OCI-LY7 (cell line): ENCODE measurements at regions not wholly inside any gene's neighbourhood (a gene's known extent, or its start where the extent isn't known, plus 50 kb on each side); places are given as distances from the start of the nearest gene placed in this dataset.

Experiments
- BruUV-seq: library from RNA; stranded (reverse); fragments of 400-500 nt; replicated peaks from 2 replicates; lab custom pipeline; 2021; lab: Mats Ljungman, UMichigan
- CTCF ChIA-PET: fragments of 300-600 bp; sonication (Branson Sonifier 250); formaldehyde crosslinking; loops from one replicate; lab custom pipeline; 2022; ENCODE audit warnings: antibody characterized with exemption; ENCODE audit not compliant: unreplicated experiment; lab: Charles Lee
- POLR2A ChIA-PET: fragments of 300-600 bp; sonication (Branson Sonifier 250); formaldehyde crosslinking; loops from one replicate; lab custom pipeline; 2022; ENCODE audit warnings: antibody characterized with exemption; lab: Charles Lee
- DNase-seq: peaks from one replicate; pipeline ENCODE4 v3.0.0-alpha.2; 2015; ENCODE audit warnings: low spot score
- H2AFZ ChIP-seq: fragments of 200-600 bp; sonication (generic), shearing (Covaris generic); 2 replicates; pipeline ENCODE4 v1.6.1; 2014; ENCODE audit warnings: mild to moderate bottlenecking, antibody characterized with exemption, low read length, moderate library complexity
- H3K27ac ChIP-seq: fragments of 200-600 bp; sonication (generic); 2 replicates; pipeline ENCODE4 v1.5.1; 2014; ENCODE audit warnings: mixed run types, low read depth, mild to moderate bottlenecking, moderate library complexity, low read length, inconsistent platforms; ENCODE audit not compliant: poor library complexity, severe bottlenecking
- H3K36me3 ChIP-seq: fragments of 200-600 bp; sonication (generic); 2 replicates; pipeline ENCODE4 v1.6.1; 2014; ENCODE audit warnings: mild to moderate bottlenecking, antibody characterized with exemption, low read length, moderate library complexity, mixed read lengths; ENCODE audit not compliant: insufficient read depth
- H3K4me1 ChIP-seq: fragments of 200-600 bp; sonication (generic); 2 replicates; pipeline ENCODE4 v1.5.1; 2014; ENCODE audit warnings: mild to moderate bottlenecking, low read length; ENCODE audit not compliant: insufficient read depth, poor library complexity, severe bottlenecking
- H3K4me2 ChIP-seq: fragments of 200-600 bp; sonication (generic); 2 replicates; pipeline ENCODE4 v1.6.1; 2014; ENCODE audit warnings: mild to moderate bottlenecking, low read length
- H3K4me3 ChIP-seq: fragments of 200-600 bp; sonication (generic); 2 replicates; pipeline ENCODE4 v1.5.1; 2014; ENCODE audit warnings: mild to moderate bottlenecking, low read depth, low read length; ENCODE audit not compliant: poor library complexity, severe bottlenecking
- H3K79me2 ChIP-seq: fragments of 200-600 bp; sonication (generic); 2 replicates; pipeline ENCODE4 v1.6.1; 2016; ENCODE audit warnings: low read depth, mild to moderate bottlenecking, low read length, moderate library complexity, mixed read lengths; ENCODE audit not compliant: insufficient read depth
- H3K9me2 ChIP-seq: fragments of 200-600 bp; sonication (generic); 2 replicates; pipeline ENCODE4 v1.6.1; 2016; ENCODE audit warnings: mild to moderate bottlenecking, low read length, mixed read lengths; ENCODE audit not compliant: insufficient read depth
- H3K9me3 ChIP-seq: fragments of 200-600 bp; sonication (generic); 2 replicates; pipeline ENCODE4 v1.6.1; 2014; ENCODE audit warnings: mild to moderate bottlenecking, mixed run types, low read length, mixed read lengths
- H4K20me1 ChIP-seq: fragments of 200-600 bp; sonication (generic); 2 replicates; pipeline ENCODE4 v1.6.1; 2014; ENCODE audit warnings: mild to moderate bottlenecking, antibody characterized with exemption, low read length, moderate library complexity, mixed read lengths; ENCODE audit not compliant: insufficient read depth
- EZH2phosphoT487 ChIP-seq: fragments of 200-600 bp; sonication (generic); IDR thresholded peaks from 2 replicates; pipeline ENCODE4 v1.6.1; 2018; ENCODE audit warnings: low read depth, borderline replicate concordance, mild to moderate bottlenecking, mixed run types, antibody characterized with exemption, low read length, moderate library complexity, mixed read lengths
- intact Hi-C: fragments of 100-400 bp; cut with micrococcal nuclease; formaldehyde crosslinking; loops from one replicate; pipeline ENCODE4 v1.10.0; 2022; ENCODE audit not compliant: unreplicated experiment
- TF ChIP-seq, protein P1 (sequence below): fragments of 200-600 bp; sonication (generic); conservative IDR thresholded peaks from 2 replicates; pipeline ENCODE4 v1.5.1; 2014; ENCODE audit warnings: mild to moderate bottlenecking, antibody characterized with exemption, low read length, moderate library complexity, mixed read lengths

DNA sequence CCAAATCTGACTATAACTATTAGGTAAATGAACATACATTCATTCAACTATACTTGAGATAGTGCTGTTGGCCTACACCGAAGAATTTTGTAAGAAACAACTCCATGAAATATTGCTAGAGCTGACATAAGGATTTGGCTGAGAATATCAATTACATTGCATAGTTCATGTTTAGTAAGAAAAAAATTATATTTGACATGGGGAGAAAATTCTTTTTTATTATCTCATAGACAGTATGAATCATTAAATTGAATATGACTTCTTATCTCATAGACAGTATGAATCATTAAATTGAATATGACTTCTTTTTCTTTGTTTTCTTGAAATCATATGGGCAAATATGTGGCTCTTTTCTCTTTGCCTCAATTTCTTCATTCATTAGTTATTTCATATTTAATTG, 212.3 kb upstream of the HSF2 start:
- H3K4me3 ChIP-seq, result no peak overlapping the region
- ChIA-PET POLR2A (no interaction called here), CTCF (no interaction called here)
- H3K36me3 ChIP-seq, result no peaks in the 10 kb centered on the region
- no peak overlapping the region for H3K27ac ChIP-seq
- H3K79me2 ChIP-seq, result no peaks in the 10 kb centered on the region
- intact Hi-C loops, result no loop called here
- TF ChIP-seq, protein P1, sequence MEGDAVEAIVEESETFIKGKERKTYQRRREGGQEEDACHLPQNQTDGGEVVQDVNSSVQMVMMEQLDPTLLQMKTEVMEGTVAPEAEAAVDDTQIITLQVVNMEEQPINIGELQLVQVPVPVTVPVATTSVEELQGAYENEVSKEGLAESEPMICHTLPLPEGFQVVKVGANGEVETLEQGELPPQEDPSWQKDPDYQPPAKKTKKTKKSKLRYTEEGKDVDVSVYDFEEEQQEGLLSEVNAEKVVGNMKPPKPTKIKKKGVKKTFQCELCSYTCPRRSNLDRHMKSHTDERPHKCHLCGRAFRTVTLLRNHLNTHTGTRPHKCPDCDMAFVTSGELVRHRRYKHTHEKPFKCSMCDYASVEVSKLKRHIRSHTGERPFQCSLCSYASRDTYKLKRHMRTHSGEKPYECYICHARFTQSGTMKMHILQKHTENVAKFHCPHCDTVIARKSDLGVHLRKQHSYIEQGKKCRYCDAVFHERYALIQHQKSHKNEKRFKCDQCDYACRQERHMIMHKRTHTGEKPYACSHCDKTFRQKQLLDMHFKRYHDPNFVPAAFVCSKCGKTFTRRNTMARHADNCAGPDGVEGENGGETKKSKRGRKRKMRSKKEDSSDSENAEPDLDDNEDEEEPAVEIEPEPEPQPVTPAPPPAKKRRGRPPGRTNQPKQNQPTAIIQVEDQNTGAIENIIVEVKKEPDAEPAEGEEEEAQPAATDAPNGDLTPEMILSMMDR, result no peak
- no peaks in the 10 kb centered on the region for H4K20me1 ChIP-seq
- H3K4me1 ChIP-seq, result no peaks in the 10 kb centered on the region
- BruUV-seq, result no TSS peak
- no peaks in the 10 kb centered on the region for H3K9me2 ChIP-seq
- no peak overlapping the region for H2AFZ ChIP-seq
- H3K4me2 ChIP-seq, result no peak overlapping the region
- H3K9me3 ChIP-seq, result no peaks in the 10 kb centered on the region
- DNase-seq, result no peak

DNA sequence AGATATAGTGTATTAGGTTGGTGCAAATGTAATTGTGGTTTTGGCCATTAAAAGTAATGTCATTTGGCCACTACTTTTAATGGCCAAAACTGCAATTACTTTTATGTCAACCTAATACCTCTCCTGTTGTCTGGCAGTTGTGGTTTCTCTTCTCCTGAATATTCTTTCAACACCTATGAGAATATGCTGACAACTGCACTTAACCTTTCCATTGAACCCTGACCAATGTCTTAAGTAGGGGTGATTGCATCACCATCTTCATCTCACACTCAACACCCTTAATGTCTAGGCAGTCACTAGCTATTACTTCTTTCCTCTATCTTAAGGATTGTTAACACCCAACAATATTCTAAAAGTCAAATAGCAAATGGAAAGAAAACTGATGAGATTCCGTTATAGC, 200.5 kb upstream of the HSF2 start:
- no peaks in the 10 kb centered on the region for H3K9me2 ChIP-seq
- no peaks in the 10 kb centered on the region for H3K4me1 ChIP-seq
- intact Hi-C loops, result no loop called here
- H3K27ac ChIP-seq, result no peak overlapping the region
- TF ChIP-seq, protein P1, result no peak
- no peak for TF ChIP-seq EZH2phosphoT487
- no peak overlapping the region for H3K4me2 ChIP-seq
- POLR2A ChIA-PET, result no interaction called here
- H4K20me1 ChIP-seq, result no peaks in the 10 kb centered on the region
- CTCF ChIA-PET, result no interaction called here
- H3K9me3 ChIP-seq, result no peaks in the 10 kb centered on the region
- no peaks in the 10 kb centered on the region for H3K79me2 ChIP-seq
- no peak for DNase-seq
- no peak overlapping the region for H2AFZ ChIP-seq
- no peaks in the 10 kb centered on the region for H3K36me3 ChIP-seq
- no peak overlapping the region for H3K4me3 ChIP-seq
- no TSS peak for BruUV-seq

DNA sequence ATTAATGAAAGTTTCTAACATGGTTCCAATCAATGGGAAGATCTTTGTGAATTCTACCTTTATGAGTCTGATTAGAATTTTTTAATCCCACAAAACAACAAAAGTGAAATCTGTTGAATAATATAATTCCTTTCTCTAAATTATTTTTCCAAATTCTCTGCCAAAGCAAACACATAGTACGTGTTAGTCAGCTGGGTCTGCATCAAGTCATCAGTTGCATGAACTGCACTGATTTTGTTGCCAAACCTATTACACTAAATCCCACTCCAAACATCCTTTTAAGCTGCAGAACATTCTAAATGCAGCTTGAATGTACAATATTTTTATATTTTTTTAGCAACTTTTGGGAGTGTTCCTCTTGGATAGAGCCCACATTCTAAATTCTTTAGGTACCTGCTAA, 199.0 kb upstream of the HSF2 start:
- POLR2A ChIA-PET, result interaction anchor here (1.2 kb wide), 1 partner anchor 47 kb away, joined by 3 read pairs; no protein-coding TSS in a partner anchor
- CTCF ChIA-PET, result no interaction called here
- Histone ChIP-seq H3K36me3 (no peaks in the 10 kb centered on the region), H3K4me3 (no peak overlapping the region), H4K20me1 (no peaks in the 10 kb centered on the region), H2AFZ (no peak overlapping the region), H3K79me2 (no peaks in the 10 kb centered on the region), H3K4me1 (no peaks in the 10 kb centered on the region), H3K9me2 (no peaks in the 10 kb centered on the region), H3K4me2 (no peak overlapping the region), H3K9me3 (no peaks in the 10 kb centered on the region), H3K27ac (no peak overlapping the region)
- intact Hi-C loops, result no loop called here
- TF ChIP-seq, protein P1, result no peak
- no peak for TF ChIP-seq EZH2phosphoT487
- no peak for DNase-seq
- no TSS peak for BruUV-seq
